ENCODE measurements at regions not wholly inside any gene's neighbourhood (a gene's known extent, or its start where the extent isn't known, plus 50 kb on each side); places are given as distances from the start of the nearest gene placed in this dataset.

- no peaks in the 10 kb centered on the region for H3K36me3 Mint-ChIP-seq
- peaks cover 7% of the 10 kb centered on the region for H3K4me1 Mint-ChIP-seq
- H3K9me3 Mint-ChIP-seq = peaks cover 4% of the 10 kb centered on the region
- H3K27ac Mint-ChIP-seq = no peak overlapping the region
- Histone ChIP-seq H4K20me1 (ENCODE audit: low read depth) (no peaks in the 10 kb centered on the region), H3K9ac (no peak overlapping the region), H3K36me3 (no peaks in the 10 kb centered on the region), H3K79me2 (ENCODE audit: low read depth) (no peaks in the 10 kb centered on the region), H3F3A (ENCODE audit: low read depth) (no peaks in the 10 kb centered on the region), H3K27me3 (no peaks in the 10 kb centered on the region), H2AFZ (replicated peaks) (no peak overlapping the region), H3K4me1 (no peaks in the 10 kb centered on the region), H3K4me2 (no peak overlapping the region), H3K27ac (no peak overlapping the region), H3K4me3 (no peak overlapping the region), H3K9me3 (ENCODE audit: low read depth) (no peaks in the 10 kb centered on the region)
- no peak overlapping the region for H3K4me3 Mint-ChIP-seq
- DNase-seq (ENCODE audit: low spot score) = no peak
- TF ChIP-seq EZH2 (IDR thresholded peaks at IDR 0.05) = no peak
- TF ChIP-seq CTCF (IDR thresholded peaks at IDR 0.05) = no peak
- TF ChIP-seq EZH2phosphoT487 (IDR thresholded peaks at IDR 0.05) = no peak
- peaks cover 8% of the 10 kb centered on the region for H3K27me3 Mint-ChIP-seq (ENCODE audit: insufficient read depth, low read depth)
Measured at GRCh38 chr5:2263763-2264162, 381.0 kb upstream of the IRX4 start.

- Histone ChIP-seq H2AFZ (replicated peaks) (no peak overlapping the region), H4K20me1 (ENCODE audit: low read depth) (no peaks in the 10 kb centered on the region), H3K36me3 (no peaks in the 10 kb centered on the region), H3K27me3 (no peaks in the 10 kb centered on the region), H3K79me2 (ENCODE audit: low read depth) (no peaks in the 10 kb centered on the region), H3K4me2 (no peak overlapping the region), H3K9me3 (ENCODE audit: low read depth) (no peaks in the 10 kb centered on the region), H3K27ac (no peak overlapping the region), H3K4me3 (no peak overlapping the region), H3K9ac (no peak overlapping the region), H3K4me1 (no peaks in the 10 kb centered on the region), H3F3A (ENCODE audit: low read depth) (no peaks in the 10 kb centered on the region)
- Mint-ChIP-seq H3K9me3 (peaks cover 3% of the 10 kb centered on the region), H3K4me3 (no peak overlapping the region), H3K4me1 (peaks cover 7% of the 10 kb centered on the region), H3K27me3 (ENCODE audit: insufficient read depth, low read depth) (peaks cover 14% of the 10 kb centered on the region), H3K36me3 (no peaks in the 10 kb centered on the region), H3K27ac (no peak overlapping the region)
- no peak for TF ChIP-seq EZH2 (IDR thresholded peaks at IDR 0.05)
- TF ChIP-seq EZH2phosphoT487 (IDR thresholded peaks at IDR 0.05) = no peak
- TF ChIP-seq CTCF (IDR thresholded peaks at IDR 0.05) = no peak
- no peak for DNase-seq (ENCODE audit: low spot score)
Measured at GRCh38 chr5:2262620-2263019, 379.9 kb upstream of the IRX4 start.

- Histone ChIP-seq H3K9ac (no peak overlapping the region), H3F3A (ENCODE audit: low read depth) (no peaks in the 10 kb centered on the region), H4K20me1 (ENCODE audit: low read depth) (no peaks in the 10 kb centered on the region), H3K9me3 (ENCODE audit: low read depth) (no peaks in the 10 kb centered on the region), H3K36me3 (no peaks in the 10 kb centered on the region), H3K4me1 (no peaks in the 10 kb centered on the region), H3K4me2 (no peak overlapping the region), H2AFZ (replicated peaks) (no peak overlapping the region), H3K79me2 (ENCODE audit: low read depth) (no peaks in the 10 kb centered on the region), H3K4me3 (no peak overlapping the region), H3K27me3 (no peaks in the 10 kb centered on the region), H3K27ac (no peak overlapping the region)
- Mint-ChIP-seq H3K36me3 (no peaks in the 10 kb centered on the region), H3K4me3 (no peak overlapping the region), H3K27ac (no peak overlapping the region), H3K9me3 (peaks cover 2% of the 10 kb centered on the region), H3K27me3 (ENCODE audit: insufficient read depth, low read depth) (peaks cover 14% of the 10 kb centered on the region), H3K4me1 (peaks cover 8% of the 10 kb centered on the region)
- no peak for DNase-seq (ENCODE audit: low spot score)
- TF ChIP-seq CTCF (IDR thresholded peaks at IDR 0.05) (no peak), EZH2 (IDR thresholded peaks at IDR 0.05) (no peak), EZH2phosphoT487 (IDR thresholded peaks at IDR 0.05) (no peak)
Measured at GRCh38 chr5:2261004-2261703, 378.4 kb upstream of the IRX4 start.

Data from neural progenitor cell (in vitro differentiated cells).